SU-DHL-6 (cell line): ENCODE measurements at regions not wholly inside any gene's neighbourhood (a gene's known extent, or its start where the extent isn't known, plus 50 kb on each side); places are given as distances from the start of the nearest gene placed in this dataset.

Experiments used
- CTCF ChIP-seq: fragments of 200-600 bp; sonication (generic); IDR thresholded peaks from one replicate; pipeline ENCODE4 v1.5.1; 2017; ENCODE audit warnings: antibody characterized with exemption, mild to moderate bottlenecking, low read length, moderate library complexity; ENCODE audit not compliant: insufficient read depth, poor library complexity, severe bottlenecking
- EZH2phosphoT487 ChIP-seq: fragments of 200-600 bp; sonication (generic), shearing (Covaris generic); conservative IDR thresholded peaks from 2 replicates; pipeline ENCODE4 v1.6.1; 2018; ENCODE audit warnings: mild to moderate bottlenecking, antibody characterized with exemption, low read length, moderate library complexity, mixed read lengths

DNA sequence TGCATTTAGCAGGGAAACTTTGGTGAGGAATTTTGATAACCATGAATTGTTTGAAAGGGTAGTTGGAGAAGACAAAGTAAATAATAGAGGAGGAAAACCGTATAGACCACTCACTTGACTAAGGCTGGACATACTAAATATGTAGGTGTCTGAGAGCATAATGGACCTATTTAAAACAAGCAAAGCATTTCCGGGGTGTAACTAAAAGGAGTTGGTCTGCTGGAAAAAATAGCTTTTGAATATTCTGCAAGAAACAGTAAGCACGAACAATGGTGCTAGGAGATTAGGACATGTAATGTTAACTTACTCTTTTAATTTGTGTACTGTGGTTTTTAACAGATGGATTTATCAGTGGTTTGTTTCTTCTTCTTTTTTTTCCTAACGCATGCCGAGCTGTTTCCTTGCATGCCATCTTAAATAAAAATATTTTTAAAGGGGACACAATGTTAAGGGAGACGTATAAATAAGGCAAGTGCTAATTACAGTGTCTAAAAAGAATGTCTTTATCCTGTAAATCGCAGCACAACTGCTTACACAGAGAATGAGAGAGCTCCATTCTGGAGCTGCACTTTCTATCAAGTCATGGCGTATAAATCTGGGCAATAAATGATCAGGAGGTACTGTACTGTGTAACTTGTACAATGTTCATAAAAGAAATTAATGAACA is 492.1 kb downstream of the LMO4 start:
- no peak for TF ChIP-seq CTCF
- TF ChIP-seq EZH2phosphoT487 = no peak
